ENCODE measurements at regions not wholly inside any gene's neighbourhood (a gene's known extent, or its start where the extent isn't known, plus 50 kb on each side); places are given as distances from the start of the nearest gene placed in this dataset.

- TF ChIP-seq CTCF (conservative IDR thresholded peaks at IDR 0.05) (no peak), EZH2 (IDR thresholded peaks at IDR 0.05; ENCODE audit: low read depth) (no peak)
Observed at GRCh38 chr2:145649061-145649460, 1129.1 kb upstream of the ZEB2 start.
